Limb (tissue), 2 donors: ENCODE measurements at regions not wholly inside any gene's neighbourhood (a gene's known extent, or its start where the extent isn't known, plus 50 kb on each side); places are given as distances from the start of the nearest gene placed in this dataset.
"Not testable (repeated sequence)": the region's sequence is repeated elsewhere in the genome, so short reads cannot be mapped to it uniquely, and the experiment has no call there.

Experiments
- DNase-seq, 2 donors: peaks; one replicate each; pipeline ENCODE4 v3.0.0-alpha.2; 2016; ENCODE audit errors: extremely low spot score in 2 of 2

DNA sequence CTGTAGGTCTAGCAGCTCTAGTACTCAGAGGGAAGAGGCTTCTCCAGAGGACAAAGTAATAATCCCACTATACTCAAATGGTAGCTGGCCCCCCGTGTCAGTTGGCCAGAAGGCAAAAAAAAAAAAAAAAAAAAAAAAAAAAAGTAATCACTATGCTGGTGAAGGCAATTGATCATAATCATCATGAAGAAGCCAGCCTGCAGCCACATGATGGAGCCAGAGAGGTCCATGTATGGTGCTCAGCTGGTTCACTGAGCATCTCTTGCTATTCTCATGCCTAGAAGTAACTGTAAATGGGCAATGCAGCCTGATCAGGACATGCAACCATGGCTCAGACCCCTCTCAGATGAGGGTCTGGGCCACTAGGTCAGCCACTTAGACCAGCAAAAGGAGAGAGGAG, 378.8 kb downstream of the MED13L start:
- DNase-seq = no peak

DNA sequence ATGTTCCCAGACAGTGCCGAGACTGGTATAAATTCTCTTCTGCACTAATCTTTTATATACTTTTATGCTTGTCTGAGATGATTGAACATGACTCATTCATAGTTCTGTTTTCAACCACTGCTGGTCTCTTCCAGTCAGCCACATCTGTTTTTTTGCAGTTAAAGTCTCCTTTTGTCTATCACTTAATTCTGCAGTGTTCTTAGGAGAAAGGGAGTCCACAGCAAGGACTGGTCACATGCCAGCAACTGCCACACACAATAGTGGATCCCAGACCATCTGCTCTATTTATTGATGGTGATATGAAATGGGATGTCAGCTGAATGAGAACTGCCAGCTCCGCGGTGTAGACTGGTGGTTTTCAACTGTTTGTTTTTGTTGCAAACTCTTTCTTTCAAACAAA, 379.8 kb downstream of the MED13L start:
- DNase-seq = no peak

DNA sequence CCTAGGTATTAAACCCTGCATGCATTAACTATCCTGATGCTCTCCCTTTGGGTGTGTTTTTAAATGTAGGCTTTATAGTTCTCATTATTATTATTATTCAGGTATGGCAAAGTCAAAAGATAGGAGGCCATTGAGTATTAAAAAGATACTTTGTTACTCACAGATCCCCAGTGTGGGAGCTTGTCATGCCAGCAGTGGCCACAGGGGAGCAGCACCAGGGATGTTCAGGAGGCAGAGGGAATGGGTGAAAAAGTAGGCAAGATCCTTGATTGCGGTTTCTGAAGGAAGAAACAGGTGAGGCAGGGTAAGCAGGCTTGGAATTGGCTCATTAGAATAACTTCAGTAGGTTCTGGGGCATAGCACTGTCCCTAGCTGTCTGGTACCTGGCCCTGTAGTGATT, 382.2 kb downstream of the MED13L start:
- no peak for DNase-seq

- no peak for DNase-seq
Measured at GRCh38 chr12:115891556-115892164, 385.8 kb downstream of the MED13L start.

DNA sequence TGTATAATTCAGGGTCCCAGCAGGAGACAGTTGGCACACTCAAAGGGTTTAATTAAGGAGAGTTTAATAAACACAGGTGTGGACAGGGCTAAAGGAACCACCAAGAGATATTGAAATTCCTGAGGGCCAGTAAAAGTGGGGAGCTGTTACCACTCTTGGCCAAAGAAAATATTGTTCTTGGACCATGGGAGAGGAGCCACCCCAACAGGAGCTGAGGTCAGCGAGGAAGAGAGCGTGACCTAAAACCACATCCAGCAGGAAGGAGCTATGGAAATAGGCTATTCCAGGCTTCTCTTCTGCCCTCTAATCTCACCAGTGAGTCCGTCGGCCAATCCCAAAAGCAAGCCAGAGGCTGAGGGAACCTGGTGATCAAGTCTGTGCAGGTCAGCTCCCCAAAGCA, 390.8 kb downstream of the MED13L start:
- DNase-seq = no peak

GRCh38 chr12:115885040-115885690, 392.3 kb downstream of the MED13L start:
- no peak for DNase-seq

- no peak for DNase-seq
Measured at GRCh38 chr12:115882936-115883335, 394.6 kb downstream of the MED13L start.

DNA sequence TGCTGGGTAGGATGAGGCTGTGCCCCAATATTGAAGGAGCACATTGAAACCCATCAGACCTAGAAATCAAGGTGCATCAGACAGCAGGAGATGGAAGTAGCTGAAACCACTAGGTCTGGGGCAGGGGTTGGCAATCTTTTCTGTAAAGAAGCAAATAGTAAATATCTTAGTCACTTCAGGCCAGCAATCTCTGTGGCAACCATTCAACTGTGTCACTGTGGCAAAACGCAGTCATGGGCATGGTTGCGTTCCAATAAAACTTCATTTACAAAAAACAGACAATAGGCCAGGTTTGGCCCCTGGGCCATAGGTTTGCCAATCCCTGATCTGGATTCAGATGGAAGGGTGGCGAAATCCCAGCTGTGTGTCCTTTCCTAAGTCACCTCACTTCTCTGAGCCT, 397.3 kb downstream of the MED13L start:
- DNase-seq = no peak

DNA sequence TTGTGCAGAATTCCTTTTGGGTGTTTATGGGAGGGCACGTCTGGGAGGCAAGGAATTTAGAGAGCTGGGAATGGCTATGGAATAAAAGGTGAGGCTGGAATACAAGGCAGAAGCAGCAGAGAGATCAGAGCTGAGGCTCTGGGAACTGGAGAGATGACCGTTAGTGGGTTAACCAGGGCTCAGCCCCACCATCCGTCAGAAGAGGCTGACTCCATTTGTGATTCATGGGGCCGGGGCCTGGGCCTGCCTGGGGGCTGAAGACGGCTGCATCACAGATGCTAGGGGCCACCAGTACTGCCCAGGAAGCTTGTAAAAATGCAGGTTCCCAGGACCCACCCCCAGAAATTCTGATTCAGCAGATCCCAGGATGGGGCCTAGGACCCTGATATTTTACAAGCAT, 398.1 kb downstream of the MED13L start:
- DNase-seq = no peak

GRCh38 chr12:115873451-115874082, 403.9 kb downstream of the MED13L start:
- DNase-seq = no peak

GRCh38 chr12:115872919-115873357, 404.6 kb downstream of the MED13L start:
- DNase-seq = no peak

GRCh38 chr12:115872212-115872611, 405.3 kb downstream of the MED13L start:
- no peak for DNase-seq

DNA sequence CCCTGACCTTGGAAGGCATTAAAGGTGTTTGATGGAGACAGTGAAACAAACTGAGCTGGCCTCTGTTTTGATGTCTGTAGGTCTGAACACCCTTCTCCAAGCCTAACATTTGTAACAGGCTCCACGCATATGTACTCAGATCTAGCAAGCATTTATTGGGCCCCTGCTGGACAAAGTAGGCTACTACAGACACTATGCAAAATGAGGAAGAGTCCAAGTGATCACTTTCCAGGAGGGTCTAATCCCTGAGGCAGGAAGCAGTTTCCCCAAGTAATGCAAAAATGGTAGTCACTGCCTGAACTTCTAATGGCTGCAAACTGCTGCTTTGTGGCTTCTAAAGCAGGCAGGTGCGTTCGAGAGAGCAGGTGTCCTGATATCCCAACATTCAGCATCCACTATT, 405.8 kb downstream of the MED13L start:
- no peak for DNase-seq

- DNase-seq = no peak
Measured at GRCh38 chr12:115870510-115870909, 407.0 kb downstream of the MED13L start.

DNA sequence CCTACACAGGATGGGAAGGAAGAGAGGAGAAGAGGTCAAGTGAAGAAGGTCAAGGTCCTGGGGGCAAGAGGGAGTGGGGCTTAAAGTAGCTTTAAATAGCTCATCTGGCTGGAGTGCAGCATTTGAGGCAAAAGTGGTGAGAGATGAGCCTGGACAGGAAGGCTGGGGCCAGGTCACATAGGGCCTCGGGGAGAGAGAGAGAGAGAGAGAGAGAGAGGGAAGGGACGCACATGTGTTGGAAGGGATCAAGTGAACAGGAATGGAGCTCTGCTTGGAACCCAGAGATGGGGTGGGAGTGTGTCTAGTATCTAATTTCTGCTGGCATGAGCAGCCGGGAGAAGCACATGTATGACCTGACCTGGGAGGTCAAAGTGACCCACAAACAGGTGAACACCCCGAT, 407.5 kb downstream of the MED13L start:
- no peak for DNase-seq

DNA sequence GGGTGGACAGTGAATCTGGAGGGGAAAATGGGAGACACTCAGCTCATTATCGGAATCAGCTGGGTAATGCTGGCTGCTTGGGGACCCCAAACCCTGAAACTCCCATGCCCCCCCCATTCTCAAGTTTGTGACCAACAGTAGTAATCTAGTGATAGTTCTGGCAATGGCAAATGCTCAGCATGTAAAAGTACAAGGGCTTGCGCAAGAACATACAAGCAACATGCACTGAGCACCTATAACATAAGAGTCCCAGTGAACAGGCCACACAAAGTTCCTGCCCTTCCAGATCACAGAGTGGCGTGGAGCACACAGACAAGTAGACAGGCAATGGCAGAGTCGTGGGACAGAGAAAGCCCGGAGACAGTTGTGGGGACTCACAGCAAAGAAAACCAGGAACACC, 407.9 kb downstream of the MED13L start:
- DNase-seq = no peak

- no peak for DNase-seq
Measured at GRCh38 chr12:115868624-115869023, 408.9 kb downstream of the MED13L start.

DNA sequence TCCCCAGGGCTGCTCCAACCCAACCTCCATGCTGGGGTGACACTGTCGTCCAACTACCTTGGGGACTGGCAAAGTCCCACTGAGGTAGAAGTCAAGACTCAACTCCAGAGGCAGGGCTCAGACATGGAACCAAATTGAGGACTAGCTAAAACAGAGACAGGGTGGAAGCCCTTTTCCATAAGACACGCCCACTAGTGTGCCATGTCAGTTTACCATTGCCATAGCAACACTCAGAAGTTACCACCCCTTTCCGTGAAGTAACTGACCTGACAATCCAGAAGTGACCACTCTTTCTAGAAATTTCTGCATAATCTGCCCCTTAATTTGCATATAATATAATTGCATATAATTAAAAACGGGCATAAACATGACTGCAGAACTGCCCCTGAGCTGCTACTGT, 409.6 kb downstream of the MED13L start:
- DNase-seq = no peak

DNA sequence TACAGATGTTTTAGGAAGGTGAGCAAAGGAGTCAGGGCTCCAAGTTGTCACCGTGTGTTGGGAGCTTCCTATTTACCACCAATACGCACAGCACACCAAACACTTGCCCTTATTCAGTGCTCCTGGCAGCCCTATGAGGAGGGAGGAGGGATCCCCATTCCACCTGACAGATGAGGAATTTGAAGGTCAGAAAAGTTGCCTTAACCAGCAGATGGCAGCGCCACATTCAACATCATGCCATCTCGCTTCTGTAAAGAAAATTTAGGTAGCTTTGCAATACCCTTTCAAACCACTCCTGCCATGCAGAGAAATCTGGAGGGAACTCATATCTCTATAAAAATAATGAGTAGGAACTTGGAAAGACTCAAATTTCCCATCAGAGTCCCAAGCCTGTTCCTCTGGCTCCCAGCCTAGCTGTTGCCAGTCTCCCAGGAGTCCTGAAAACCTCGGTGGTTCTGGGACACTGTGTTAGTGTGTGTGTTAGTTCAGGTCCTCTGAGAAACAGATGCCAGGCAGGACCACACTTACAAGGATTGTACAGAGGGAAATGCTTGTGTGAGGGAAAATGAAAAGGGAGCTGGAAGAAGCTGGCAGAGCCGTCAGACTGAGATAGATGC, 410.5 kb downstream of the MED13L start:
- no peak for DNase-seq

DNA sequence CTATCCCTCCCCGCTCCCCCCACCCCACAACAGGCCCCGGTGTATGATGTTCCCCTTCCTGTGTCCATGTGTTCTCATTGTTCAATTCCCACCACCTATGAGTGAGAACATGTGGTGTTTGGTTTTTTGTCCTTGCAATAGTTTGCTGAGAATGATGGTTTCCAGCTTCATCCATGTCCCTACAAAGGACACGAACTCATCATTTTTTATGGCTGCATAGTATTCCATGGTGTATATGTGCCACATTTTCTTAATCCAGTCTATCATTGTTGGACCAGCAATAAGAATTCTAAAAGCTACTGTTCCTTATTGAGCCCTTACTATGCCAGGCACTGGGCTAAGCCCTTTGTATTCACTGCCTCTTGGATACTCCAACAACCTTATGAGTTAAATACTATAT, 411.2 kb downstream of the MED13L start:
- not testable (repeated sequence) for DNase-seq

DNA sequence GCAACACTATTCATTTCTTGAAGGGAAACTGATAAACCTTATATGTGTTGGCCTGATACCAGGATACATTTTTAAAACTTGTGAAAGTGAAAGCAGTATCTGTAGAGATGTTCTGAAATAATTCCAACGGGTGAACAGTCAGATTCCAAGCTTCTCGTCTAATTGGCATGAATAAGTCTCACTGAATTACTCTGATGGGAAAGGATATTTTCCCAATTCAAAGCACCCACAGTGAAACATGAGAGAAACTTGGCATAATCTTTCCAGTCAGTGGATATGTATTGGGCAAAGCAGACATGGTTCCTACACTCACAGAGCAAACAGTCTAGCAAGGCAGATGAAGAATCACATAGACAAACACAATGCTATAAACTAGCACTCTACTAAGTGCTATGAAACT, 413.1 kb downstream of the MED13L start:
- no peak for DNase-seq

- no peak for DNase-seq
Measured at GRCh38 chr12:115860619-115861018, 416.9 kb downstream of the MED13L start.

DNA sequence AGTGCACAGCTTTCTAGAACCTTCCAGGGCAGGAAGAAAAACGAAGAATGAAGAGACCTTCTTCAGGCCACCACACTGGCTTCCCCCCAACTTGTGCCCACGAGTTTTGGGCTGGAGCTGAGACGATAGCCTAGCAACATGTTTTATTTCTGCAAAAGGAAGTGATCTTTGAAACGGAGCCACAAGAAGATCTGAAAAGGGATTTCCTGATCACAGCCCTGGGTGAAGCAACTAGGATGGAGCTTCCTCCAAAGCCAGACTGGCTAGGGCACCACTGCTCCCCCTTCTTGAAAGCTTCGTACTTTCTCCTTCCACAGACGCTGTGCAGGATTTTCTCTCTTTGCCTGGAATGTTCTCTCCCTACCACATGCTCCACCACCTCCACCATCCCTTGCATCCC, 418.3 kb downstream of the MED13L start:
- DNase-seq = no peak
